MM.1S (cell line): ENCODE measurements at regions not wholly inside any gene's neighbourhood (a gene's known extent, or its start where the extent isn't known, plus 50 kb on each side); places are given as distances from the start of the nearest gene placed in this dataset.

Source experiments
- DNase-seq: peaks from one replicate; pipeline ENCODE4 v3.0.0-alpha.2; 2015
- H2AFZ ChIP-seq: fragments of 300-600 bp; sonication (generic); 2 replicates; pipeline ENCODE4 v1.6.0; 2016; ENCODE audit warnings: antibody characterized with exemption, low read length
- H3F3A ChIP-seq: fragments of 300-600 bp; sonication (generic); 2 replicates; pipeline ENCODE4 v1.6.1; 2016; ENCODE audit warnings: mild to moderate bottlenecking, antibody characterized with exemption, low read length, moderate library complexity, mixed read lengths; ENCODE audit not compliant: insufficient read depth
- H3K27ac ChIP-seq: fragments of 300-600 bp; sonication (generic); 2 replicates; pipeline ENCODE4 v1.5.1; 2016; ENCODE audit warnings: mild to moderate bottlenecking, low read length
- H3K27me3 ChIP-seq: fragments of 300-600 bp; sonication (generic); replicated peaks from 2 replicates; pipeline ENCODE4 v1.6.0; 2016; ENCODE audit warnings: low read length; ENCODE audit not compliant: insufficient read depth
- H3K36me3 ChIP-seq: fragments of 300-600 bp; sonication (generic); replicated peaks from 2 replicates; pipeline ENCODE4 v1.6.1; 2016; ENCODE audit warnings: mild to moderate bottlenecking, low read length, mixed read lengths; ENCODE audit not compliant: insufficient read depth
- H3K4me1 ChIP-seq: fragments of 300-600 bp; sonication (generic); 2 replicates; pipeline ENCODE4 v1.6.1; 2016; ENCODE audit warnings: low read length, mixed read lengths
- H3K4me2 ChIP-seq: fragments of 300-600 bp; sonication (generic); 2 replicates; pipeline ENCODE4 v1.6.0; 2016; ENCODE audit warnings: low read depth, low read length
- H3K4me3 ChIP-seq: fragments of 300-600 bp; sonication (generic); 2 replicates; pipeline ENCODE4 v1.5.1; 2016; ENCODE audit warnings: low read length, mixed read lengths
- H3K79me2 ChIP-seq: fragments of 300-600 bp; sonication (generic); 2 replicates; pipeline ENCODE4 v1.6.1; 2016; ENCODE audit warnings: mixed run types, low read length, mixed read lengths
- H3K9ac ChIP-seq: fragments of 300-600 bp; sonication (generic); 2 replicates; pipeline ENCODE4 v1.6.1; 2016; ENCODE audit warnings: low read length, mixed read lengths
- H3K9me2 ChIP-seq: fragments of 300-600 bp; sonication (generic); replicated peaks from 2 replicates; pipeline ENCODE4 v1.6.1; 2016; ENCODE audit warnings: mild to moderate bottlenecking, low read length, mixed read lengths; ENCODE audit not compliant: insufficient read depth
- H3K9me3 ChIP-seq: fragments of 300-600 bp; sonication (generic); replicated peaks from 2 replicates; pipeline ENCODE4 v1.6.1; 2016; ENCODE audit warnings: mild to moderate bottlenecking, low read length, mixed read lengths; ENCODE audit not compliant: insufficient read depth
- H4K20me1 ChIP-seq: fragments of 300-600 bp; sonication (generic); 2 replicates; pipeline ENCODE4 v1.6.1; 2016; ENCODE audit warnings: mild to moderate bottlenecking, low read length, moderate library complexity, mixed read lengths; ENCODE audit not compliant: insufficient read depth
- EZH2 ChIP-seq: fragments of 300-600 bp; sonication (generic); optimal IDR thresholded peaks from 2 replicates; pipeline ENCODE3; 2017; ENCODE audit warnings: low read depth, mild to moderate bottlenecking, antibody characterized with exemption, low read length, mixed read lengths
- EZH2phosphoT487 ChIP-seq: fragments of 300-600 bp; sonication (generic); IDR thresholded peaks from 2 replicates; pipeline ENCODE4 v1.6.1; 2018; ENCODE audit warnings: antibody characterized with exemption, low read length
- TF ChIP-seq, protein P1 (sequence below): fragments of 300-600 bp; sonication (generic); IDR thresholded peaks from 2 replicates; pipeline ENCODE4 v1.5.1; 2016; ENCODE audit warnings: antibody characterized with exemption, low read length, mixed read lengths

DNA sequence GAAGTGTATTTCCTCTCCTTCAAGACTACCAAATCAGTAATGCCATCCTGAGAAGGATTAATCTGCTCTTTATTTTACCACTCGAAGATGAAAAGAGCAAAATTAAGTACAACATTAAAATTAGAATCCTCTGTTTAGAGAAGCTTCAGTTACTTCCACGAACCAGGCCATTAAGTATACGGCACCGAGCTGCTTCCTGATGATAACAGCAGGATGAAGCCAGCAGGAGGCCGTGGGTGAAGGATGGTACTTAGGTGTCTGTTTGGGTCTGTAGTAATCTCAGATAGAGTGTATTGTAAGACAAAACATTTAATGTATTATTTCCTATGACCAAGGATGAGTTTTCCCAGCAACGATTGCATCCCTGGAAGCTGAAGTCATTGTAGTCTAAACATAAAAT, 362.8 kb downstream of the SFMBT2 start:
- Histone ChIP-seq H4K20me1 (no peaks in the 10 kb centered on the region), H3K36me3 (no peaks in the 10 kb centered on the region), H3K9ac (no peak overlapping the region), H3K4me3 (no peak overlapping the region), H3K4me2 (no peak overlapping the region), H3K9me3 (no peaks in the 10 kb centered on the region), H3F3A (0 out of 2 replicates have a peak, but pooled peaks cover 5% of the 10 kb centered on the region), H2AFZ (no peak overlapping the region), H3K27ac (no peak overlapping the region), H3K9me2 (no peaks in the 10 kb centered on the region), H3K79me2 (no peaks in the 10 kb centered on the region), H3K27me3 (no peaks in the 10 kb centered on the region), H3K4me1 (peaks cover 17% of the 10 kb centered on the region)
- no peak for DNase-seq
- TF ChIP-seq, protein P1, sequence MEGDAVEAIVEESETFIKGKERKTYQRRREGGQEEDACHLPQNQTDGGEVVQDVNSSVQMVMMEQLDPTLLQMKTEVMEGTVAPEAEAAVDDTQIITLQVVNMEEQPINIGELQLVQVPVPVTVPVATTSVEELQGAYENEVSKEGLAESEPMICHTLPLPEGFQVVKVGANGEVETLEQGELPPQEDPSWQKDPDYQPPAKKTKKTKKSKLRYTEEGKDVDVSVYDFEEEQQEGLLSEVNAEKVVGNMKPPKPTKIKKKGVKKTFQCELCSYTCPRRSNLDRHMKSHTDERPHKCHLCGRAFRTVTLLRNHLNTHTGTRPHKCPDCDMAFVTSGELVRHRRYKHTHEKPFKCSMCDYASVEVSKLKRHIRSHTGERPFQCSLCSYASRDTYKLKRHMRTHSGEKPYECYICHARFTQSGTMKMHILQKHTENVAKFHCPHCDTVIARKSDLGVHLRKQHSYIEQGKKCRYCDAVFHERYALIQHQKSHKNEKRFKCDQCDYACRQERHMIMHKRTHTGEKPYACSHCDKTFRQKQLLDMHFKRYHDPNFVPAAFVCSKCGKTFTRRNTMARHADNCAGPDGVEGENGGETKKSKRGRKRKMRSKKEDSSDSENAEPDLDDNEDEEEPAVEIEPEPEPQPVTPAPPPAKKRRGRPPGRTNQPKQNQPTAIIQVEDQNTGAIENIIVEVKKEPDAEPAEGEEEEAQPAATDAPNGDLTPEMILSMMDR: no peak
- TF ChIP-seq EZH2phosphoT487 (no peak), EZH2 (no peak)

DNA sequence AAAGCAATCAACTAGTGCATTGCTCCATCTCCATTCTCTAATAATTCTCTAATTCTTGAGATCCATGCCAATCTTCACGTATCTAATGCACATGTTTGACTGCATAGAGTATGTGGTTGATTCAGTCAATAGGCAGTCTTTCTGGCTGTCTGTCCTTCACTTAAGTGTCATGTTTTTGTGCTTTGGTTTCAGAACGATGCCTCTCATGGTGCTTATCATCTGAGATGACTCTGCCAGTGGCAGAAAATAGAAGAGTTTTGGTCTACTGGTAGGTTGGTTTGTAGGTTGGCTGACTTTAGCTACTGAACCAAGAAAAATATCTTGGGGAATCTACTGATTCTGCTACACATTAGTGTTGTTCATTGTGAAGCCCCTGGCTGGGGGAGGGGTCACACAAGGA, 364.2 kb downstream of the SFMBT2 start:
- H3K27ac ChIP-seq: peak overlapping the region; percentile 42; the same call in 1 of the 2 replicates

DNA sequence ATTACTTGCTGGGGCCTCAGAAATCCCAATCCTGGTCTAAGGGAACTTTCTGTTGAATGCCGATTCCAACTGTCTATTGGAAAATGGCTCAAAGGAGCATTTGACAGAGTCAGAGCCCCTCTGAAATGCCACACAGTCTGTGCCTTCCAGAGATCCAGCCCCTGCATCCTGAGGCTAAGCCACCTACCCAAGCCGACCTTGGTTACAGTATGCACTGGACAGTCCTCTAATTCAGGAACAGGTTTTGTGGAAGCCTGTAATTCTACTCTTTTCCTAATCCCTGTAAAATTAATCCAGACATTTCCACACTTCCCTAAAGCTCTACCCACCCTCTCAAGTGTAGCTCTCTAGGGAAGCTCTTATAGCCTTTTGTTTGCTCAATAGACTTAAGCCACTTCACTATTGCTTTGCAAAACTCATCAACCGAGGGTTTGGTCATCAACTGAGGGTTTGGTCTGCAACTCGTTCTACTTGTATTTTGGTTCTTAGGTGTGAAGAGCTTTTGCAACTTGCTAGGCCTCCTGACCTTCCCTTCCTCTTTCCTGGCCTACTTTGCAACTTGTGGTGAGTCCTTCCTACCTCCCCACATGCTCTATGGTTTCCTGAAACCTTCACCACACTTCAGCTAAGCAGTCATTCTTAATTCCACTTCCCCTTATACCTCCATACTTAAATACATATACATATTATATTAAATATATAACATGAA, 364.8 kb downstream of the SFMBT2 start:
- H3K4me1 ChIP-seq: peaks cover 17% of the 10 kb centered on the region
- 0 out of 2 replicates have a peak, but pooled peaks cover 5% of the 10 kb centered on the region for H3F3A ChIP-seq
- no peak overlapping the region for H3K4me2 ChIP-seq
- no peaks in the 10 kb centered on the region for H3K27me3 ChIP-seq
- no peaks in the 10 kb centered on the region for H3K9me2 ChIP-seq
- no peak overlapping the region for H2AFZ ChIP-seq
- peak overlapping the region; percentile 42; the same call in 1 of the 2 replicates for H3K27ac ChIP-seq
- DNase-seq: peak; percentile 52
- no peaks in the 10 kb centered on the region for H4K20me1 ChIP-seq
- no peaks in the 10 kb centered on the region for H3K36me3 ChIP-seq
- no peaks in the 10 kb centered on the region for H3K9me3 ChIP-seq
- TF ChIP-seq, protein P1: no peak
- TF ChIP-seq EZH2phosphoT487: no peak
- no peak for TF ChIP-seq EZH2
- H3K79me2 ChIP-seq: no peaks in the 10 kb centered on the region
- no peak overlapping the region for H3K4me3 ChIP-seq
- no peak overlapping the region for H3K9ac ChIP-seq

More for the DNA sequence above, 364.2 kb downstream of the SFMBT2 start:
- H3F3A ChIP-seq: 0 out of 2 replicates have a peak, but pooled peaks cover 5% of the 10 kb centered on the region
- DNase-seq: peak; percentile 12
- no peaks in the 10 kb centered on the region for H3K27me3 ChIP-seq
- H3K9me2 ChIP-seq: no peaks in the 10 kb centered on the region
- H3K79me2 ChIP-seq: no peaks in the 10 kb centered on the region
- no peak overlapping the region for H3K9ac ChIP-seq
- no peak overlapping the region for H2AFZ ChIP-seq
- no peak for TF ChIP-seq EZH2
- TF ChIP-seq, protein P1: no peak
- no peak for TF ChIP-seq EZH2phosphoT487
- peaks cover 17% of the 10 kb centered on the region for H3K4me1 ChIP-seq
- no peak overlapping the region for H3K4me3 ChIP-seq
- H3K9me3 ChIP-seq: no peaks in the 10 kb centered on the region
- no peaks in the 10 kb centered on the region for H4K20me1 ChIP-seq
- no peaks in the 10 kb centered on the region for H3K36me3 ChIP-seq
- H3K4me2 ChIP-seq: 0 out of 2 replicates have a peak overlapping the region, but pooled peaks have one; percentile 14
